HL-60 (cell line): ENCODE measurements at regions not wholly inside any gene's neighbourhood (a gene's known extent, or its start where the extent isn't known, plus 50 kb on each side); places are given as distances from the start of the nearest gene placed in this dataset.

ENCODE experiments used
- DNase-seq, 2 experiments: peaks; one replicate each; pipeline ENCODE4 v3.0.0-alpha.2; 2010 to 2020; ENCODE audit warnings: low read depth in 1 of 2, low spot score in 1 of 2
- H3K27ac ChIP-seq: fragments of 250-450 bp; sonication (Bioruptor Pico); replicated peaks from 2 replicates; pipeline ENCODE4 v1.5.1; 2020; ENCODE audit warnings: mild to moderate bottlenecking, moderate library complexity
- H3K27me3 ChIP-seq: fragments of 250-450 bp; sonication (Bioruptor Pico); 2 replicates; pipeline ENCODE4 v1.5.1; 2021; ENCODE audit warnings: mild to moderate bottlenecking, moderate library complexity; ENCODE audit not compliant: insufficient read depth, poor library complexity, severe bottlenecking
- H3K4me3 ChIP-seq: replicated peaks from 2 replicates; pipeline ENCODE4 v1.5.1; 2011; ENCODE audit warnings: mild to moderate bottlenecking, control low read depth, low read length; ENCODE audit not compliant: insufficient read depth
- GABPA ChIP-seq: IDR thresholded peaks from 2 replicates; pipeline ENCODE4 v1.6.1; 2012; ENCODE audit warnings: low read depth
- POLR2AphosphoS5 ChIP-seq: IDR thresholded peaks from 2 replicates; pipeline ENCODE4 v1.6.1; 2012; ENCODE audit warnings: low read depth
- SPI1 ChIP-seq: IDR thresholded peaks from 2 replicates; pipeline ENCODE4 v1.6.1; 2012; ENCODE audit warnings: low read depth, mild to moderate bottlenecking, borderline replicate concordance
- TF ChIP-seq, protein P1 (sequence below): IDR thresholded peaks from one replicate; pipeline ENCODE4 v1.5.1; 2011; ENCODE audit warnings: low read length, control low read depth, inconsistent platforms; ENCODE audit not compliant: insufficient read depth
- TF ChIP-seq, protein P2 (sequence below): IDR thresholded peaks from 2 replicates; pipeline ENCODE4 v1.6.1; 2012; ENCODE audit warnings: low read depth; ENCODE audit not compliant: insufficient replicate concordance

DNA sequence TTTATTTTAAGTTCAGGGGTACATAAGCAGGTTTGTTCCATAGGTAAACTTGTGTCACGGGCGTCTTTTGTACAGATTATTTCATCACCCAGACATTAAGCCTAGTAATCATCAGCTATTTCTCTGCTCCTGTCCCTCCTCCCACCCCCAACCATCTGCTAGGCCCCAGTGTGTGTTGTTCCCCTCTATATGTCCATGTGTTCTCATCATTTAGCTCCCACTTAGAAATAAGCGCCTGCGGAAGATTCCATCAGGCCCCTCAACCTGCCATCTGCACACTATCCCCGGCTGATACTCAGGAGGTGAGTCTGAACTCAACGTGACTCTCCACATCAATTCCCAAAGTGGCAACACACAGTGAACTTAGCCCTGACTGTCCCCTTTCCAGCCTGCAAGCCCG lies 228.0 kb upstream of the SYNDIG1 start:
- DNase-seq = no peak
- TF ChIP-seq GABPA (no peak), SPI1 (no peak), POLR2AphosphoS5 (no peak)
- TF ChIP-seq, protein P1, sequence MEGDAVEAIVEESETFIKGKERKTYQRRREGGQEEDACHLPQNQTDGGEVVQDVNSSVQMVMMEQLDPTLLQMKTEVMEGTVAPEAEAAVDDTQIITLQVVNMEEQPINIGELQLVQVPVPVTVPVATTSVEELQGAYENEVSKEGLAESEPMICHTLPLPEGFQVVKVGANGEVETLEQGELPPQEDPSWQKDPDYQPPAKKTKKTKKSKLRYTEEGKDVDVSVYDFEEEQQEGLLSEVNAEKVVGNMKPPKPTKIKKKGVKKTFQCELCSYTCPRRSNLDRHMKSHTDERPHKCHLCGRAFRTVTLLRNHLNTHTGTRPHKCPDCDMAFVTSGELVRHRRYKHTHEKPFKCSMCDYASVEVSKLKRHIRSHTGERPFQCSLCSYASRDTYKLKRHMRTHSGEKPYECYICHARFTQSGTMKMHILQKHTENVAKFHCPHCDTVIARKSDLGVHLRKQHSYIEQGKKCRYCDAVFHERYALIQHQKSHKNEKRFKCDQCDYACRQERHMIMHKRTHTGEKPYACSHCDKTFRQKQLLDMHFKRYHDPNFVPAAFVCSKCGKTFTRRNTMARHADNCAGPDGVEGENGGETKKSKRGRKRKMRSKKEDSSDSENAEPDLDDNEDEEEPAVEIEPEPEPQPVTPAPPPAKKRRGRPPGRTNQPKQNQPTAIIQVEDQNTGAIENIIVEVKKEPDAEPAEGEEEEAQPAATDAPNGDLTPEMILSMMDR = no peak
- TF ChIP-seq, protein P2, sequence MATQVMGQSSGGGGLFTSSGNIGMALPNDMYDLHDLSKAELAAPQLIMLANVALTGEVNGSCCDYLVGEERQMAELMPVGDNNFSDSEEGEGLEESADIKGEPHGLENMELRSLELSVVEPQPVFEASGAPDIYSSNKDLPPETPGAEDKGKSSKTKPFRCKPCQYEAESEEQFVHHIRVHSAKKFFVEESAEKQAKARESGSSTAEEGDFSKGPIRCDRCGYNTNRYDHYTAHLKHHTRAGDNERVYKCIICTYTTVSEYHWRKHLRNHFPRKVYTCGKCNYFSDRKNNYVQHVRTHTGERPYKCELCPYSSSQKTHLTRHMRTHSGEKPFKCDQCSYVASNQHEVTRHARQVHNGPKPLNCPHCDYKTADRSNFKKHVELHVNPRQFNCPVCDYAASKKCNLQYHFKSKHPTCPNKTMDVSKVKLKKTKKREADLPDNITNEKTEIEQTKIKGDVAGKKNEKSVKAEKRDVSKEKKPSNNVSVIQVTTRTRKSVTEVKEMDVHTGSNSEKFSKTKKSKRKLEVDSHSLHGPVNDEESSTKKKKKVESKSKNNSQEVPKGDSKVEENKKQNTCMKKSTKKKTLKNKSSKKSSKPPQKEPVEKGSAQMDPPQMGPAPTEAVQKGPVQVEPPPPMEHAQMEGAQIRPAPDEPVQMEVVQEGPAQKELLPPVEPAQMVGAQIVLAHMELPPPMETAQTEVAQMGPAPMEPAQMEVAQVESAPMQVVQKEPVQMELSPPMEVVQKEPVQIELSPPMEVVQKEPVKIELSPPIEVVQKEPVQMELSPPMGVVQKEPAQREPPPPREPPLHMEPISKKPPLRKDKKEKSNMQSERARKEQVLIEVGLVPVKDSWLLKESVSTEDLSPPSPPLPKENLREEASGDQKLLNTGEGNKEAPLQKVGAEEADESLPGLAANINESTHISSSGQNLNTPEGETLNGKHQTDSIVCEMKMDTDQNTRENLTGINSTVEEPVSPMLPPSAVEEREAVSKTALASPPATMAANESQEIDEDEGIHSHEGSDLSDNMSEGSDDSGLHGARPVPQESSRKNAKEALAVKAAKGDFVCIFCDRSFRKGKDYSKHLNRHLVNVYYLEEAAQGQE = no peak
- H3K4me3 ChIP-seq = no peak overlapping the region
- no peaks in the 10 kb centered on the region for H3K27me3 ChIP-seq
- H3K27ac ChIP-seq = no peak overlapping the region

DNA sequence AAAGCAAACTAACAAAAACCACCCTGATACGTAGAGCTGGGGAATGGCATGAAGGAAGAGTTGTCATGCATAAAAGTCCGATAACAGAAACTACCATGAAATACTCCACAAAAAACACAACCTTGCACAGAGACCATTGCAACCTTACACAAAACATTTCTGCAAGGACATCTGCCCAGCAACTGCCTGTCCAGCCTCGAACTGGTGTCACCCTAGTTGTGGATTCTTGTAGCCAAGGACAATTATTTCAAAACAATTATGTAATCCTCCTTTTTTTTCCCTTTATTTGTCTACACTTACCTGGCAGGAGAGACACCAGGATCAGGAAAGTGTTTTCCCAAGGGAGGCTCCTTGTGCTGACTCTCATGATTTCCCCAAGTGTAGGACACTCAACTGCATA lies 232.5 kb upstream of the SYNDIG1 start:
- Histone ChIP-seq H3K27me3 (no peaks in the 10 kb centered on the region), H3K4me3 (no peak overlapping the region), H3K27ac (no peak overlapping the region)
- no peak for TF ChIP-seq POLR2AphosphoS5
- TF ChIP-seq, protein P2 = no peak
- TF ChIP-seq GABPA = no peak
- TF ChIP-seq SPI1 = no peak
- TF ChIP-seq, protein P1 = no peak
- no peak for DNase-seq

DNA sequence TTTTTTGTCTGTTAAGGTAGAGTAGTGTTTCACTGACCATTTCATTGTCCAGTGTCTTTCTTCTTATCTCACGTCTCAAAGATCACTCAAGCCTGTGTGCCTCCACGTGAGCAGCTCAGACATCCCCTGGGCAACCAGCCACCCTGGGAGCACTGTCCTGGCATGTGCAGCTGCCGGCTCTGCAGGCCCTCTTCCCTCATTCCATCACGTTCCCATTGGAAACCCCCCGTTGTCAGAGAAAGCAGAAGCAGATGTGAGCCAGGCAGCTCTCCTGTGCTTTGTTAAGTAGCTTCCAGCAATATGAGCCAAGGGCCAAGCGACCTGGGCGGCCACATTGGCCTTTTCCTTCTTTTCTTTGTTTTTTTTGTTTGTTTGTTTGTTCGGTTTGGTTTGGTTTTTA lies 233.2 kb upstream of the SYNDIG1 start:
- TF ChIP-seq GABPA = no peak
- TF ChIP-seq, protein P1 = no peak
- TF ChIP-seq POLR2AphosphoS5 = no peak
- TF ChIP-seq SPI1 = no peak
- TF ChIP-seq, protein P2 = no peak
- no peak for DNase-seq
- H3K27ac ChIP-seq = no peak overlapping the region
- no peaks in the 10 kb centered on the region for H3K27me3 ChIP-seq
- H3K4me3 ChIP-seq = no peak overlapping the region
